ENCODE measurements at regions not wholly inside any gene's neighbourhood (a gene's known extent, or its start where the extent isn't known, plus 50 kb on each side); places are given as distances from the start of the nearest gene placed in this dataset.

DNA sequence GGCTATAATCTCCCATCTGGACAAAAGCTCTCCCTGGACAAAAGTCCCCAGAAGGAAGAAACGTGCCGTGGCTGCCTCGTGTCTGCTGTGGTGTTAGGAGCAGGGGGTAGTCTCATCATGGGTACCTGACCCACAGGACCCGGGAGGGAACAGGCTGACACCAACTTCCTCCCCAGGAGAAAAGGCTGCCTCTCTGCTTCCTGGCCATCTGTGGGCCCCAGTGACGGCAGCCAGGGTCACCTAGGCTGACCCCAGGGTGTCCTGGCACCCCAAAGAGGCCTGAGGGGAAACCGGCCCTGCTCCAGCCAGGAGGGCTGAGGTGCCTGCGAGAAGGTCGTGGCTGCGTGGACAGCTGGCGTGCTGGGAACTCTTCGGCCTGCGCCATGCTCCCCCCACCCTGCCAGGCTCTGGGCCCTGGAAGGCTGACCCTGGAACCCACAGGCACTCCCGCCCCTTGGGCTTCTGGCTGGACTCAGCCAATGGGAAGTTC lies 133.9 kb downstream of the RFLNA start:
- no peak for DNase-seq (ENCODE audit: low spot score)

DNA sequence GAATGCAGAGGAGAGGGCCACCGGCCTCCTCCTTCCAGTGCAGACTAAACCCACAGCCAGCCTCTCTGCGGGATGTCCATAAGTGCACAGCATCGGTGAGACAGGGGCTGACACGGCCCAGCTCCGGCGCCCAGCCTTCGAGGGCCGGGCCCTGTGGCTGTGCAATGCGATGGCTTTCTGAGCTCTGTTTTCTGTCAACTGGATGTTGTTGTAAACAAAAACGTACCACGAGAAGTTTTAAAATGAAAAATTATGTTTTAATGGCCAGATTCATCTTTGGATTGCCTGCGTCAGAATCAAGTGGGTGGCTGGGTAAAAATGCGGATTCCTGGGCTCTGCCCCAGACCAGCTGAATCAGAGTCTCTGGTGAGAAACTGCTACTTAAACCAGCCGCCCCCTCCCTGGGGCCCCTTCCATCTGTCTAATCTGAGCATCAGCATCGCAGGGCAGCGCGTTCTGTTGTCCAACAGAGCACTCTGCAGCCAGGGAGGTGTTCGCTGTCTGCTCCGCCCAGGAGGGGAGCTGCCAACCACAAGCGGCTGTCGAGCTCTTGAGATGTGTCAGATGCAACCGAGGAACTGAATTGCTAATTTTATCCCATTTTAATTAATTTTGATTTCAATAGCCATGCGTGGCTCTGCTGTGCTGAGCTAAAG lies 133.4 kb downstream of the RFLNA start:
- DNase-seq (ENCODE audit: low spot score) = no peak

DNA sequence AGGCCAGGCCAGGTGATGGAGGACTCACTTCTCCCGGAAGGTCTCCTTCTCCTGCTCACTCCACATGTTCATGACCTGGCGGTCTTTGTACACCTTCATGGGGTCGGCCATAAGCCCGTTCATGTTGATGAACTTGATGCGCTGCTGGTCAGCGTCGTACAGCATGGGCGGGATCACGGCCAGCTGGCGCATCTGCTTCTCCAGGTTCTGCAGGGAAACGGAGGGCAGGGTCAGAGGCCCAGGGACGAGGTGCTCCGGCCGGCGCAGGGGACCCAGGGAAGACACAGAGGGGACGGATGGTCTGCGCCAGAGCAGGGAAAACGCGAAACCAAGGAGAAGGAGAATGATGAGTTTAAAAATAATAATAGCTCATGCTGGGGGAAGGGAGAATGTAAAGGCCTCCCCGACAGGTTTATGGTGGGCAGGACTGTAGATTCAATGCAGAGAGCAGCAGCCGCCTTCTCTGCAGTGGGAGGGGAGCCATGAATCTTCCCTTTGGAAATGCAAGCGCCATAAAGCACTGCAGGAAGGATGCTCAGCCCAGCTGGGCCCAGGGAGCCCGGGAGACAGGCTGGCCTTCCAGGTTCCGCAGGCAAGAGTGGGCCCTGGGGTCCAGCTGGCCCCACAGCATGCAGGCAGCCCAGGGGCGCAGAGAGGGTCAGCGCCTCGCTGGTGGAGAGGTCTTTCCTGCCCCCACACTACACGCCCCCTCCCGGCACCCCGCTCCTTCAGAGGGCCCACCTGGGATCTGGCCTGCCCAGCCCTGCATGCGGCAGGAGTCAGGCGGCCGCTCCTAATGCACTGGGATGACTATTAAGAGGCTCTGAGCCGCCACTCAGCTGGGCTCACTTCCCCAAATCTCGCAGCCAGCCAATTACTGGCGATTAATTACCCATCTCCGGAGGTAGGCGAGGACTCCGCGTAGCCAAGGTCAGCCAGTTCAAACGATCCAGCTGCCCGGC lies 132.0 kb downstream of the RFLNA start:
- DNase-seq (ENCODE audit: low spot score) = no peak

DNA sequence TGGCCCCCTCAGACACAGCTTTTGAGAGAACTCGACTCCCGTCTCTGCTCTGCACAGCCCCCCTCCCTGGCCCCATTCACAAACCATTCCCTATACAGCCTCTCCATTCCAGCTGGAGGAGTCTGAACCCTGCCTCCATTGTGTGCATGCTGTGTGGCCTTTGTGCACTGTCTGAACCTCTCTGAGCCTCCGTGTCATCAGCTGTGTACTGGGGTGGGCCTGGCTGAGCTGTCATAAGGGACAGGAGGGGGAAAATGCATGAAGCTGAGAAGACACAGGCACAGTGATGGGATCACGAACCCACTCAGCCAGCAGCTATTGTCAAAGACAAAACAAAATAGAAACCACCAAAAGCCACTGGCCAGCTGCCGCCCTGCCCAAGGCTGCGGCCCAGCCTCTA lies 130.8 kb downstream of the RFLNA start:
- no peak for DNase-seq (ENCODE audit: low spot score)

DNA sequence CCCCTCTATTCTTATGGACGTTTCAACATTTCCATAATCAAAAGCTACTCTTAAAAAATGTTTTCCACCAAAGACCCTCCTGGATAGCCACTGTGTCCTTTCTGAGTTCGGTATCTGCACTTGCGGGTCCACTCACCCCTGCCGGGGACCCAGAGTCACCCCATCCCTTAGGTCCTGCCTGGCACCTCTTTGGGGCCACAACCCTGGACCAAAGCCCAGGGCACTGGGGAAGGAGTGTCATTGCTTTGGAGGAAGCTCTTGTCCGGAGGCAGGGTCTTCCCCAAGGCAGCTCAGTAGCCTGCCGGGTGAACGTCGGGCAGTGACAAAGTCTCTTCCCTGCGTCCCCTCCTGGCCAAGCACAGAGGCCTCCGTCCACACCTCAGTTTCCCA lies 129.6 kb downstream of the RFLNA start:
- DNase-seq (ENCODE audit: low spot score) = no peak

DNA sequence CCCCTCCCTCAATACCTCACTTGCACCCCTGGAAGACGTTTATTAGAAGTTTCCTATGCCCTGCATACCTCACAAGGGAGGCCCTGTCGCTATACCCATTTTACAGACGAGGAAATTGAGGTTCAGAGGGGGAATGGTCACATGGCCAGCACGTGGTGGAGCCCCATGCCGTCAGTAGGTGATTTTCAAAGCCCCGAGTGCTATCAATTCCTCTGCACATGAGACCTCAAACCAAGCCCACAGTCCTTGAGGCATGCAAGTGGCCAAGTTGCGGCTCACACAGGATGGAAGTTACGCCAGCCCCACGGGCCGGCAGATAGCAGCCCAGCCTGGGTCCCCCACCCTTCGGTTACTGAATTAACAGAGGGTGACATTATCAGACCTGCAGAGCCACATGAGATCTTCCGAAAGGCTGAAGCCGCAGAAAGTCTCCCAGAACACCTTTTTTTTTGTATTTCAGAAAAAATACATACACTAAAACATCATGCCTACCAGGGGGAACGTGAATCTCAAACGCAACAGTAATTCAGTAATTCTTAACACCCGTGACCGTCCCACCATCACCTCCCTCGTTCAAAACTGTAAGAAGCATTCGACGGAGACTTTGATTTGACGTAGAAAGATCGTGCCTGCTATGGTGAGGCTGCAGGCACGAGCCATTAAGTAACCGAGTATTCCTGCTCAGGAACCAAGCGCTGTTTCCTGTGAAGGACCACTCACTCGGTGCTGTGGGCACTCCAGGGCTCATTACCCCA lies 129.0 kb downstream of the RFLNA start:
- DNase-seq (ENCODE audit: low spot score) = no peak

DNA sequence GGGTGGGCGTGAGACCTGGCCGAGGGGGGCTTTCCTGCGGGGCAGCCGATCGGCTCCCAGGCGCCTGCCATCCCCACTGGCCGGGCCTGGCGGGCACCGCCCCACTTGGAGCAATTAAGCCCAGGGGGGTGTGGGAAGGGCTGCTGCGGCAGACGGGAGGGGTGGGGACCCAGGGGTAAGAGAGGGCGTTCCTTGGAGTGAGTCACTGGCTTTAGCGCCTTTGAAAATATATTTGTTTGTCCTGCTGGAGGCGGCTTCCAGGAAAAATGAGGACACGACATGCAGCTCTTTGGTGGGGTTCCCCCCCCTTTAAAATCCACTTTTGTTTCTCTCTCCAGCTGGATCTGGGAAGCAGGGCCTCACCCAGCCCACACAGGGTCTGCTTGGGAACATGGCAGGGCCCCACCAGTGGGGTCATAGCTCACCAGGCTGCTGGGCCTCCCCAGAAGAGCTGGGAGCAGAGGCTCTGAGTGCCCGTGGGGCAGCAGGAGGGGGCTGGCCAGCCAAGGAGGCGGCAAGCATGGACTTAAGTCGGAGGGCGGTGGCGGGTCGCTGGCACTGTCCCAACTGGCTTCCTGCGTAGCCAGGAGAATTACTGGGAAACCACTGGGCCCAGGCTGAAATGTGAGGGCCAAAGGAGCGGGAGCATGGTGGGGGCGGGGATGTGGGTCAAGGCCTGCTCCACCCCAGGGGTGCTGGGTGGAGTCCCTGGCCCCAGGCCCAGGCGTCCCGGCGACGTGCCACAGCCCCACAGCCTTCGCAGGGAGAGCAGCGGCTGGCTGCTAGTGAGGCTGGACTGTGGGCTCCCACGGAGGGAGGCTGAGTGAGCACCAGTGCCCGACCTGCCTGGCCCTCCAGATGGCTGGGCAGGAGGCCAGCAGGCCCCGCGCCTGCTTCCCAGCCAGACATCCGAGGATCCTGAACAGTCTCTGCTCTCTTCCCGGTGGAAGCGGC lies 128.0 kb downstream of the RFLNA start:
- DNase-seq (ENCODE audit: low spot score) = no peak

DNA sequence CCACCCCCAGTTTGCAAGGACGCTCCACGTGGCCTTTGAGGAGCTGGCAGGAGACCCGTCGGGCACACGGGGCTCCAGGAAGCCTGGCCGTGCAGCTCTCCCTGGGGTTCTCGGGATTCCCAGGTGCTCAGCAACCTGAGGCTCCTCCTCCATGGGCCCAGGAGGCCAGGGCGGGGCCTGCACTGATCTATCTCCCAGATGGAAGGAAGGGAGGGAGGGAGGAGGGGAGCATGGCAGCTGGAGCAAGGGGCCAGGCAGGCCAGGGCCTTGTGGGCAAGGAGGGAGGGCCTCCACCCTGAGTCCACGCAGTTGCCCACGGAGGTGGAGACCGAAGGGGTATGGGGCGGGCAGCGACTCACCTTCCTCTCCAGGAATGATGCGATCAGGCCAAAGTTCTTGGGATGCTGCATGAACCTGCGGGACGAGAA lies 127.3 kb downstream of the RFLNA start:
- DNase-seq (ENCODE audit: low spot score) = no peak

DNA sequence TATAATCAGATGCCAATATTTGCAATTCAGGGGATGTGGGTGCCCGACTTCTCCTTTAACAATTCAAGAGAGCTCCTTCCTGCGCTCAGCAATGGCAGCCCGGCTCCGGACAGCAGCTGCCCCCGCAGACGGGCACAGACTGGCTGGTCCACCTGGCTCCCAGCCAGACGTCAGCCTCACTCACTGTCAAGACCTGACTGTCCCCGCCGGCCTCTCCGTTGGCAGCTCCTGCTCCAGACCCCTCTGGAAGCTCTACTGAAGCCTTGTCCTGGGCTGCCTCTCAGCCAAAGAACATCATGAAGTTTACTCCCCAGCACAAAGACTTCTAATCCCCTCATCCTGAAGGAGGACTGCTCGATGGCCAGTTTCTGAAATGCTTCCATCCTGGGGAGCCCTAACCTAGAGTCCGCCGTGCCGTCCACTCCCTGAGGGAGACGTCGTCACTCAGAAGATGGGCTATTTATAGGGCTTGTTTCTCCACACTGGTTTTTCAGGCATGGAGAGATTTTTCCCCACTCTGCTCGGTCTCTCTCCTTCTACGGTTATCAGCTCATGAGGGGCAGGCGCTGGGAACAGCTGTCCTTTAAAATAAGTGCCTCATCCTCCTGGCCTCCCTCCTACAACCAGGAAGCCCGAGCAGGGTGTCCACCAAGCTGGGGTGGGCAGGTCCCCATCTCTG lies 126.2 kb downstream of the RFLNA start:
- DNase-seq (ENCODE audit: low spot score) = no peak

DNA sequence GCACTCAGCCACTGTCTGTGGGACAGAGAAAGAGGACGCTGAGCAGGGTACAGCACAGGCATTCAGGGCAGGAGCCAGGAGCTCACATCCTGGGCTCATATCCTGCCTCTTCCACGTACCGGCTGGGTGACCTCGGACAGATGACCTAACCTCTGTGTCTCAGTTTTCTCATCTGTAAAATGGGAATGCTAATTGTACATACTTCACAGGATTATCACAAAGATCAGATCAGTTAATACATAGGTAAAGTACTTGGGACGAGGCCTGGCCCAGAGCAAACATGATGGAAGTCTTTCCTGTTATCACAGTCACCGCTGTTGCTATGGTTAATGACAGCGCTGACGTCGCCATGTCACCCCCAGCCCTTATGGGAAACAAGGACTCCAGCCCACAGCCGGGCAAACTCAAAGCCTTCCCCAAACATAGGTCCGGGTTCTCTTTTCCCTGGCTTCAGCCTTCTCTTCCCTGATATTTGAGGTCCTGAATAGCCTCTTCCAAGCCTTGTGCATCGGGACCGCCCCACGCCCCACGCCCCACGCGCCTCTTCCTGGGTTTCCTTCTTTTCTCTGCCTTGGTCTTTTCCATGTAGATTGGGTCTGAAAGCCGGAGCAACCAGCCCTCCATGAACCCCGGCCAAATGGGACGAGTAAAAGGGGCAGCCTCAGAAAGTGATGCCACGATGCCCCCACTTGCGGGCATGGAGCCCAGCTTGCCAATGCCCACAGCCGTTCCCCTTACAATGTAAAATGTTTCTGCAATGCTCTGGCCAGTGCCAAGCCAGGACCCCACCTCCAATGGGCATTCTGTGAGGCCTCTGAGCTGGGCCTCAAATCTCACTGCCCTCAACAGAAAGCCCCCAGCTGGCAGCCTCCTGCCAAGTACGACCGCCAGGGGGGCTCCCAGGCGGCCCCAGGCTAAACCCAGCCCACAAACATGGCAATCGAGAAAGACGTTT lies 125.4 kb downstream of the RFLNA start:
- no peak for DNase-seq (ENCODE audit: low spot score)

DNA sequence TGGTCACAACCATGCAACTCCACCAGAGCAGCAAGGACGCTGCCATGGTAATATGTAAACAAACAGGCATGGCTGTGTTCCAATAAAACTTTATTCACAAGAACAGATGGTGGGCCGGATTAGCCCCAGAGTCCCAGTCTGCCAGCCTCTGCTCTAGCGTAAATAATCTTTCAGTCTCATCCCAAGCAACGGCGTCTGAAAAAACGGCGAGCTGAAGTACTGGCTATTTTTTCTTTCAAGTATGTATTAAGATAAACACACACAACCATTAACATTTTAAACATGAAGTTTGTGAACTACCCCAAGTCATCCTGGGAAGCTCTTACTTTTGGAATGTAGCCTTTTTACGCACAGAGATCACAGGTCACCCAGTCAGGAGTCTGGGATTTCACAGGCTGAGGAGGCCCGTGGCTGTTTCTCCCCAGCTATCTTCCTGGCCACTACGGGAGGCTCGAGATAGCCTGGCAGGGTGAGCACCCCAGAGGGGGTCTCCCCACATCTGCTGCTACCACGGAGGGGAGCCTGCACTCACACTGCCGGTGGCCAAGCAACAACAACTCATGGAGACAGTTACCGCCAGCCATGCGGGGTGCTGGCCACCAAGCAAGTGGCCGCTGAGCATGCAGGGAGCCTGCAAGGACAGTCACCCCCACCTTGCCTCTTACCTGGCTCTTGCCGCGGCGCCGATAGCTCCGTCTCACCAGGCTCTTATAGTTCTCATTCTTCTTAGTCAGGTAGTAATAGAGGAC lies 124.6 kb downstream of the RFLNA start:
- DNase-seq (ENCODE audit: low spot score) = no peak

DNA sequence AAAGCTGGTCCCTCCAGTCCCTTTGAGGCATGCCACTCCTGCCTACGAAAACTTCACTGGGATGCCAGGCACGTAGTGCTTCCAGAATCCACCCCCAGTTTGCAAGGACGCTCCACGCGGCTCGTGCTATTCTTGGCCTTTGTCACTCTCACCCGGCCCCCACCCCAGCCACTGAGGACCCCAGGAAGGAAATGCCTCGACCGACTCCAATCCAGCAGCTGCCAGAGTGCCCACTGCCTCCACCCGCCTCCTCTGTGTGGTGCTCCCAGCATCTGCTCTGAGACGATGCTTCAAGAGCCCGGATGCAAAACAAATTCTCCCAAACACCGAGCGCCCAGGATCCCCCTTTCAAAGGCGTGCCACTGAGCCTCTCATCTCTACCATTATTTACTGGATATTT lies 123.9 kb downstream of the RFLNA start:
- DNase-seq (ENCODE audit: low spot score) = no peak

DNA sequence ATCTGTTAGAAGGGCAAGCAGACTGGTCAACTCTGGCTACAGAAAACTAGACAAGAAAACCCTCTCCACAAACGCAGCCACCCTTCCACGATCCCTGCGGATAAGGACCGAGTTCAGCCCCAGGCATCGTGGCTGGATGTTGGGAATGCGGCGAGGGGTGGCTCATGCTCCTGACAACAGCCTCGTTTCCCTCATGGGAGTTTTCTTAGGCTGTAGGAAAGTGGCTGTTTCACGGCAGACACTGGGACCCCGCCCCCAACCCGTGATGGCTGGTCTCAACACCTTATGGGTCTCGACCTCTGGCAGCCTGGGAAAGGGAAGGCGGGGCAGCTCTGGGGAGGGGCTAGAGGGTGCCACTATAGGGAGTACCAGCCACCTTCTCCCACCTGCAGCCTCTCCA lies 123.3 kb downstream of the RFLNA start:
- DNase-seq (ENCODE audit: low spot score) = no peak

DNA sequence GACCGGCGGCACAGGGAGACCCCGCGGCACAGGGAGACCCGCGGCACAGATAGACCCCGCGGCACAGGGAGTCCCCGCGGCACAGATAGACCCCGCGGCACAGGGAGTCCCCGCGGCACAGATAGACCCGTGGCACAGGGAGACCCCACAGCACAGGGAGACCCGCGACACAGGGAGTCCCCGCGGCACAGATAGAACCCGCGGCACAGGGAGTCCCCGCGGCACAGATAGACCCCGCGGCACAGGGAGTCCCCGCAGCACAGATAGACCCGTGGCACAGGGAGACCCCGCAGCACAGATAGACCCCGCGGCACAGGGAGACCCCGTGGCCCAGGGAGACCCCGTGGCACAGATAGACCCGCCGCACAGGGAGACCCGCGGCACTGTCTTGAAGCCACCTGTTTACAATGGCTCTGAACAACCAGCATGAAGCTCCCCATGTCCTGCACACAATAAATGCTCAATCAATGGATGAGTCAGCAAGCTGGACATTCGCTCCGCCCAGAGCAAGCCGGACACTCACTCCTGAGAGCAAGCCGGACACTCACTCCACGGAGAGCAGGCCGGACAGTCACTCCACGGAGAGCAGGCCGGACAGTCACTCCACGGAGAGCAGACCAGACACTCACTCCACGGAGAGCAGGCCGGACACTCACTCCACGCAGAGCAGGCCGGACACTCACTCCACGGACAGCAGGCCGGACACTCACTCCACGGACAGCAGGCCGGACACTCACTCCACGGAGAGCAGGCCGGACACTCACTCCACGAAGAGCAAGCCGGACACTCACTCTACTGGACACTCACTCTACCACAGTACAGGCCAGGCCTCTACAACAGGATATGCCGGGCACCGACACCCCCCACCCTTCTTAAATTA lies 121.9 kb downstream of the RFLNA start:
- no peak for DNase-seq (ENCODE audit: low spot score)

DNA sequence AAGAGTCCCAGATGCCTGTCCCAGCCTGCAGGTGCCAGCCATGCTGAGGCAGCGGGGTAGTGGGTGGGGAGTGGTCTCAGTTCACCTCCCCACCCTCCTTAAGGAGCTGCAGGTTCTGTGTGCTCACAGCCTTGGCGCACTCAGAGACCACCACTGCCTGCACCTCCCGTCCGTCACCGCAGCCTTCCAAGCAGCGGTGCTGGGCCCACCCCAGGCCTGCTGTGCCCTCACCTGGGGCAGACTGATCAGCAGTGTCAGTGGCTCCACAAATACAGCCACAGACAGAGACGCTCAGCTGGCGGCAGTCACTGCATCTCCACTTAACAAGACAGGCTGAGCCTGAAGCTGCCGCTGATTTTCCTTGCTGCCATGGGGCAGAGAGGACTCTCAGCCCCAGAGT lies 120.2 kb downstream of the RFLNA start:
- DNase-seq (ENCODE audit: low spot score) = no peak

DNA sequence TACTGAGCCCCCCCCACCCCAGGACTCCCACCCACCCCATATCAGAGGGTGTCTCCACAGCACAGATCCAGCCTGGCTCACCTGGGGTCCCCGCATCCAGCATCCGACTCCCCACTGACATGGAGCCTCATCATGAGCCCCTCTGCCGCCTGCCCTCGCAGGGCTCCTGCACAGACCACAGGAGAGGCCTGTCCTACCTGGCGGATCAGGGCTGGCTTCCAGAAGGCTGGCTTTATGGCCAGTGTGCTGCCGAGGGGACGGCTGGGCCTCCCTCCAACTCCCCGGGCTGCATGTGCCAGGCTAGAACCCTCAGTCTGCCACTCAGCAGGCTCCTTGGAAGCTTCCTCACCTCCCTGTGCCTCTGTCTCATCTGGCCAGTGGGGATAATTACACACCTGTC lies 119.0 kb downstream of the RFLNA start:
- DNase-seq (ENCODE audit: low spot score) = no peak

DNA sequence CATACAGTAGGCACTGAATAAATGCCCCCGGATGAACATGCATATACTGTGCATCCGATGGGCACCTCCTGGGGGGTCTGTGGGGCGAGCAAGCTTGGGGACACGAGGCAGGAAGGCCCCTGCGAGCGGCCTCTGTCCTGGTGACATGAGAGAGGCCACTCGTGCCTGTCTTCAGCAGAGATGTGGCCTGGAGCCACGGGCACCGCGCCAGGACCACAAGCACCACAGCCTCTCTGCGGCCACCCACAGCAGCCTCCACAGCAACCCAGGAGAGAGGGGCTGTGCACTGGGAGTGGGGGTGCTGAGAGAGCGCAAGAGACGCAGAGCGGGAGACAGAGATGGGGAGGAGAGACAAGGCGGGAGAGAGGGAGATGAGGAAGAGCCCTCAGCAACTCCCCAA lies 118.5 kb downstream of the RFLNA start:
- no peak for DNase-seq (ENCODE audit: low spot score)

DNA sequence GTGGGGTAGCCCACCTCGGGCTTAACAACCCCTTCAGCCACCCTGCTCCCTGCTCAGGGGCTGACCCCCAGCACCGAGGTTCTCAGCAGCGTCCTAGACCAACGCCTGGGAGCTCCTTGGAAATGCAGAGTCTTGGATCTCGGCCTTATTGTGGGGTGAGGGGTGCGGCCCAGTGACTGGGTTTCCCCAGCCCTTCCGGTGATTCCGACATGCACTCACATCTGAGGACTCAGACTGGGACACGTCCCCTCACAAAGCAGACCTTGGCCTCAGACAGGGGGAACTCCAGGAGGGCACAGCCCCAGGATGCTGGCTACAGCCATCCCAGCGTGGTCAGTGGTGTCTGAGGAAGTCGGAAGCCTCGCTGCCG lies 117.7 kb downstream of the RFLNA start:
- DNase-seq (ENCODE audit: low spot score) = no peak

All from ecto neural progenitor cell (in vitro differentiated cells).